Tibial artery (tissue), 4 donors: ENCODE measurements at regions not wholly inside any gene's neighbourhood (a gene's known extent, or its start where the extent isn't known, plus 50 kb on each side); places are given as distances from the start of the nearest gene placed in this dataset.

Experiments
- DNase-seq, 2 donors: peaks; one replicate each; pipeline ENCODE4 v3.0.0-alpha.2; 2019
- H3K27ac ChIP-seq, 2 donors: fragments of 200-600 bp; sonication (generic) in 1 of 2; 1 replicate in 1 of 2; 2 replicates in 1 of 2; pipeline ENCODE4 v1.5.1; 2018 to 2019; ENCODE audit warnings: mild to moderate bottlenecking in 1 of 2
- H3K27me3 ChIP-seq, 2 donors: fragments of 200-600 bp; sonication (generic) in 1 of 2; one replicate each; pipeline versions ENCODE4 v1.5.1 to v1.6.0; 2016 to 2019
- H3K36me3 ChIP-seq, 3 donors: fragments of 200-600 bp; sonication (generic) in 2 of 3; one replicate each; pipeline ENCODE4 v1.5.1; 2016 to 2019; ENCODE audit warnings: mild to moderate bottlenecking in 2 of 3
- H3K4me1 ChIP-seq, 4 donors: fragments of 200-600 bp; sonication (generic) in 2 of 4; 1 replicate in 3 of 4; 2 replicates in 1 of 4; pipeline ENCODE4 v1.5.1; 2016 to 2019
- H3K4me3 ChIP-seq, 2 donors: fragments of 200-600 bp; sonication (generic) in 1 of 2; 1 replicate in 1 of 2; 2 replicates in 1 of 2; pipeline ENCODE4 v1.5.1; 2018 to 2019; ENCODE audit warnings: mild to moderate bottlenecking in 2 of 2
- H3K9me3 ChIP-seq, 3 donors: fragments of 200-600 bp; sonication (generic) in 1 of 3; one replicate each; pipeline ENCODE4 v1.5.1; 2016 to 2019
- intact Hi-C: fragments of 100-400 bp; cut with DNase I; formaldehyde crosslinking; loops from one replicate; pipeline ENCODE4 v1.15.0; 2023; ENCODE audit warnings: low total_unique reads
- TF ChIP-seq, protein P1 (sequence below), 2 experiments: fragments of 200-600 bp in 1 of 2; fragments of 450-650 bp in 1 of 2; IDR thresholded peaks; one replicate each; pipeline ENCODE4 v1.5.1; 2017 to 2019; ENCODE audit warnings: antibody characterized with exemption in 2 of 2, mild to moderate bottlenecking in 1 of 2, moderate library complexity in 1 of 2

DNA sequence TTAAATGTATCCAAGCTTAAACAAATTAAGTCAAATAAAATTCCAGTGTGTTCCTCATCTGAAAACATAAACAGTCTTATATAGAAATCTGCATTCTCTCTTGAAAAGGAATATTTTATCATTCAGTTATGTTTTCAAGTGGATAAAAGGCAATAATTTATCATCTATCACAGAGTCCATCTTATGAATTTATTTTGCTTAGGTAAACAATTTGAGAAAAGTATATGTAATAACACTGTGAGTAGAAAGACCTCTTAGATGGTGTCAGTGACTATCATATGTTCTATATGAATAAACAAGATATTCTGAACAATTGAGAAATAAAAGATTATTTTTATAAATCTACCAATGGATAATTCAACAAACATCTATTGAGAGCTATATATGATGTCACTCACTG is 397.6 kb upstream of the GJE1 start:
- H3K4me1 ChIP-seq: no peaks in the 10 kb centered on the region
- TF ChIP-seq, protein P1, sequence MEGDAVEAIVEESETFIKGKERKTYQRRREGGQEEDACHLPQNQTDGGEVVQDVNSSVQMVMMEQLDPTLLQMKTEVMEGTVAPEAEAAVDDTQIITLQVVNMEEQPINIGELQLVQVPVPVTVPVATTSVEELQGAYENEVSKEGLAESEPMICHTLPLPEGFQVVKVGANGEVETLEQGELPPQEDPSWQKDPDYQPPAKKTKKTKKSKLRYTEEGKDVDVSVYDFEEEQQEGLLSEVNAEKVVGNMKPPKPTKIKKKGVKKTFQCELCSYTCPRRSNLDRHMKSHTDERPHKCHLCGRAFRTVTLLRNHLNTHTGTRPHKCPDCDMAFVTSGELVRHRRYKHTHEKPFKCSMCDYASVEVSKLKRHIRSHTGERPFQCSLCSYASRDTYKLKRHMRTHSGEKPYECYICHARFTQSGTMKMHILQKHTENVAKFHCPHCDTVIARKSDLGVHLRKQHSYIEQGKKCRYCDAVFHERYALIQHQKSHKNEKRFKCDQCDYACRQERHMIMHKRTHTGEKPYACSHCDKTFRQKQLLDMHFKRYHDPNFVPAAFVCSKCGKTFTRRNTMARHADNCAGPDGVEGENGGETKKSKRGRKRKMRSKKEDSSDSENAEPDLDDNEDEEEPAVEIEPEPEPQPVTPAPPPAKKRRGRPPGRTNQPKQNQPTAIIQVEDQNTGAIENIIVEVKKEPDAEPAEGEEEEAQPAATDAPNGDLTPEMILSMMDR (IDR thresholded peaks at IDR 0.05): no peak
- no peaks in the 10 kb centered on the region for H3K9me3 ChIP-seq
- intact Hi-C loops: no loop called here
- no peak overlapping the region for H3K4me3 ChIP-seq
- H3K36me3 ChIP-seq: no peaks in the 10 kb centered on the region
- H3K27me3 ChIP-seq: no peaks in the 10 kb centered on the region
- DNase-seq: no peak
- no peak overlapping the region for H3K27ac ChIP-seq

DNA sequence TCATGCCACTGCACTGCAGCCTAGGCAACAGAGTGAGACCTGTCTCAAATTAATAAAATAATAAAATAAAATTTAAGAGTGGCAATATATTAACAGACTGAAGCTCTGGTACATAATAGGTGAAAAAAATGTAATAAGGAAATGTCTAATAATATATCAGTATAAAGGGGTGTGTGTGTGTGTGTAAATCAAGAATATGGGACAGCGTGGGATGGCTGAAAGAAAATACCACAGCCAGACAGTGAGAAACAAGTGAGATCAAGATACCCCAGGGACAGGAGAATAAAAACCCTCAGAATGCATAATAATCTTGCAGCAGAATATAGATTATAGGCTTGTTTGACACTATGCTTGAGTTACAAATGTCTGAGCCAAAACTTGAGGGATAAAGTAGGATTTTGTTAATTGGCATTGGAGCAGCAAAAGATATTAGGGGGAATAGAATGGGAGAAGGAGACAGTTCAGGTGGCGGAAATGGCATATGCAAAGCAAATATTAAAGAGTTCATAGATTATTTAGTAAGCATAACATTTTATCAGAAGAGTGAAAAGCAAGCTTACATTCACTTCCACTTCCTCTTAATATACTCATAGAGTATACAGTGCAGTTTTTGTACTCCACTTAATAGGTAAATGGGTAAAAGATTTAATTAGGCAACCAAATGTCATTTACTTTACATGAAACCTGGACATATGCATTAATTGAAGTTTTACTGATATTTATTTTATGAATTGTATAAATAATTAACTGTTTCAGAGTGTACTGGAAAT is 398.5 kb upstream of the GJE1 start:
- intact Hi-C loops: no loop called here
- no peak for DNase-seq
- H3K27me3 ChIP-seq: no peaks in the 10 kb centered on the region
- no peaks in the 10 kb centered on the region for H3K36me3 ChIP-seq
- H3K4me1 ChIP-seq: no peaks in the 10 kb centered on the region
- H3K27ac ChIP-seq: no peak overlapping the region
- TF ChIP-seq, protein P1 (IDR thresholded peaks at IDR 0.05): no peak
- no peak overlapping the region for H3K4me3 ChIP-seq
- no peaks in the 10 kb centered on the region for H3K9me3 ChIP-seq

DNA sequence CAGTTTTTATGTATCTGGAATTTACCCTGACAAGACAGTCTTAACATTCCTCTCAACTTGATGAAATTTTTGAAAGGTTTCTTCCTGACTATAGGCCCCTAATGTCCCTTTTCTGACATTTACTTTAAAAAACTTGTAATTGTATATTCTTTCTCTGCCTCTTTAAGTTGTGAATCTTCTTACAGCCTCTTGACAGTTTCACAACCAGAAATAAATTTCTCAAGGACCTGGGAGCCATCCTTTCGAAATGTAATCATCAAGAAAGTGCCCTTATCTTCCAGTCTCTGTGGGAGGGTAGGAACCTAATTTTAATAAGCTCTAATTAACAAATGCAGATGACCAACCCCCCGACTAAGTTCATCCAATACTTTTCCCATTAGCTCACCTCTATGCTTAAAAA is 403.6 kb upstream of the GJE1 start:
- no peak overlapping the region for H3K4me3 ChIP-seq
- no peaks in the 10 kb centered on the region for H3K36me3 ChIP-seq
- H3K4me1 ChIP-seq: no peaks in the 10 kb centered on the region
- no peak for DNase-seq
- no peaks in the 10 kb centered on the region for H3K27me3 ChIP-seq
- TF ChIP-seq, protein P1 (IDR thresholded peaks at IDR 0.05): no peak
- intact Hi-C loops: no loop called here
- H3K9me3 ChIP-seq: no peaks in the 10 kb centered on the region
- no peak overlapping the region for H3K27ac ChIP-seq

DNA sequence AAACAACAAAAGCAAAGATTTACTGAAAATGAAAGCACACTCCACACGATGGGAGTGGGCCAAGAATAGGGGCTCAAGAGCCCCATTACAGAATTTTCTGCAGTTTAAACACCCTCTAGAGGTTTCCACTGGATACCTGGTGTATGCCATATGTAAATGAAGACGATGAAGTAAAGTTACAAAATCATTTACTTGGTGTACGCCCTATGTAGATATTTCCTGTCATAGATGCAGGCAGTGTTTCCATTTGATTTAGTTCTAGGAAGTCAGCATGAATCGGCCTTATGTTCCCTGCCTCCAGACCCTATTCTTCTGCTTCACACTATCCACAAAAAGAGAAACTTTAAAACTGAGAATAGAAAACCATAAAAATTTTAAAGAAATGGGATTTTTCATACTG is 404.4 kb upstream of the GJE1 start:
- intact Hi-C loops: no loop called here
- no peak overlapping the region for H3K27ac ChIP-seq
- no peaks in the 10 kb centered on the region for H3K36me3 ChIP-seq
- DNase-seq: no peak
- no peak overlapping the region for H3K4me3 ChIP-seq
- TF ChIP-seq, protein P1 (IDR thresholded peaks at IDR 0.05): no peak
- H3K4me1 ChIP-seq: no peaks in the 10 kb centered on the region
- no peaks in the 10 kb centered on the region for H3K27me3 ChIP-seq
- no peaks in the 10 kb centered on the region for H3K9me3 ChIP-seq

DNA sequence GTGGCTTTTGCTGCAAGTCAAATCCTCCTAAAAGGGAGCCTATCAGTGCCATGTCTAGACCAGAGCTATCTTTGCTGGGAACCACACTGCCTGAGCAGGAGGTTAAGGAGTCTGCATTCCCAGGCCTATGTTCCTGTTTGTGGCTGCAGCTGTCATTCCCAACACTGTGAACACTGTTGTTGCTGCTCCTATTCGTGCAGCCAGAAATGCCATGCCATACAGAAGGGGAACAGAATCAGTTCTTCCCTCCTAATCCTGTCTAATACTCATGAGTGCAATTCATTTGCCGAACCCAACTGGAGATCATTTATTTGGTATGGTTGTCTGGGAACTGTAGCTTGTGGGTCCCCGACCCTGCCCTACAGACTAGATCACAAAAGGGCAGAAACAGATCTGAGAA is 406.5 kb upstream of the GJE1 start:
- no peak overlapping the region for H3K4me3 ChIP-seq
- DNase-seq: no peak
- no peak overlapping the region for H3K27ac ChIP-seq
- H3K27me3 ChIP-seq: no peaks in the 10 kb centered on the region
- no peaks in the 10 kb centered on the region for H3K36me3 ChIP-seq
- H3K4me1 ChIP-seq: no peaks in the 10 kb centered on the region
- H3K9me3 ChIP-seq: no peaks in the 10 kb centered on the region
- intact Hi-C loops: no loop called here
- TF ChIP-seq, protein P1 (IDR thresholded peaks at IDR 0.05): no peak

DNA sequence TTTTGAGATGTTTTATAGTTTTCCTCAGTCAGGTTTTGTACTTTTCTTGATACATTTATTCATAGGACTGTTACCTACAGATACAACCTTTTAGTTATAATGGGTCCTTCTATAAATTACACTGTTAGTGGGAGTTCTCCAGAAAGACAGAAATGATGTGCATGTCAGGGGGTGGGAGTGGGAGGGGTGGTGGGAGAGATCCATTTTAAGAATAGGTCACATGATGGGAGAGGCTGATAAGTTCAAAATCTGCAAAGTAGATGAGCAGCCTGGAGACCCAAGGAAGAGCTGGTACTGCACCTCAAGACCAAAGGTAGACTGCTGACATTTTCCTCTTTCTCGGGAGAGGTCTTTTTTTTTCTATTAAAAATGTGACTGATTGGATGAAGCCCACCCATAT is 408.0 kb upstream of the GJE1 start:
- intact Hi-C loops: no loop called here
- TF ChIP-seq, protein P1 (IDR thresholded peaks at IDR 0.05): no peak

More for the DNA sequence above, 408.0 kb upstream of the GJE1 start:
- no peaks in the 10 kb centered on the region for H3K4me1 ChIP-seq
- no peak overlapping the region for H3K27ac ChIP-seq
- no peaks in the 10 kb centered on the region for H3K27me3 ChIP-seq
- no peak overlapping the region for H3K4me3 ChIP-seq
- no peaks in the 10 kb centered on the region for H3K9me3 ChIP-seq
- H3K36me3 ChIP-seq: no peaks in the 10 kb centered on the region
- DNase-seq: no peak
